GM18517 (cell line): ENCODE measurements at regions not wholly inside any gene's neighbourhood (a gene's known extent, or its start where the extent isn't known, plus 50 kb on each side); places are given as distances from the start of the nearest gene placed in this dataset.
"Not testable (repeated sequence)": the region's sequence is repeated elsewhere in the genome, so short reads cannot be mapped to it uniquely, and the experiment has no call there.

Experiments
- ATAC-seq: cut with Tn5 transposase; IDR thresholded peaks from one replicate; pipeline ENCODE4 v1.9.1; 2021; ENCODE audit warnings: mild to moderate bottlenecking, moderate library complexity; ENCODE audit not compliant: unreplicated experiment

GRCh38 chr10:35888400-35888799 lies 246.3 kb upstream of the FZD8 start:
- no peak for ATAC-seq

- no peak for ATAC-seq
Observed at GRCh38 chr10:35887685-35888084, 245.6 kb upstream of the FZD8 start.

- ATAC-seq: no peak
Observed at GRCh38 chr10:35885076-35885475, 243.0 kb upstream of the FZD8 start.

GRCh38 chr10:35884657-35885071 lies 242.6 kb upstream of the FZD8 start:
- ATAC-seq: no peak

- no peak for ATAC-seq
Observed at GRCh38 chr10:35882422-35883150, 240.5 kb upstream of the FZD8 start.

GRCh38 chr10:35881320-35881719 lies 239.2 kb upstream of the FZD8 start:
- ATAC-seq: no peak

- no peak for ATAC-seq
Observed at GRCh38 chr10:35876248-35876647, 234.2 kb upstream of the FZD8 start.

GRCh38 chr10:35875016-35875676 lies 233.1 kb upstream of the FZD8 start:
- ATAC-seq: no peak

- ATAC-seq: no peak
Observed at GRCh38 chr10:35874311-35875015, 232.4 kb upstream of the FZD8 start.

GRCh38 chr10:35872671-35873070 lies 230.6 kb upstream of the FZD8 start:
- no peak for ATAC-seq

GRCh38 chr10:35870665-35871310 lies 228.7 kb upstream of the FZD8 start:
- ATAC-seq: no peak

- not testable (repeated sequence) for ATAC-seq
Observed at GRCh38 chr10:35858676-35859283, 216.7 kb upstream of the FZD8 start.

GRCh38 chr10:35857860-35858259 lies 215.8 kb upstream of the FZD8 start:
- no peak for ATAC-seq

GRCh38 chr10:35855155-35855947 lies 213.3 kb upstream of the FZD8 start:
- ATAC-seq: no peak

GRCh38 chr10:35854661-35855060 lies 212.6 kb upstream of the FZD8 start:
- ATAC-seq: no peak

- ATAC-seq: no peak
Observed at GRCh38 chr10:35852721-35853120, 210.6 kb upstream of the FZD8 start.

- no peak for ATAC-seq
Observed at GRCh38 chr10:35848412-35848811, 206.3 kb upstream of the FZD8 start.

GRCh38 chr10:35844686-35845085 lies 202.6 kb upstream of the FZD8 start:
- ATAC-seq: no peak

GRCh38 chr10:35843524-35844181 lies 201.6 kb upstream of the FZD8 start:
- ATAC-seq: no peak

GRCh38 chr10:35838054-35838453 lies 196.0 kb upstream of the FZD8 start:
- no peak for ATAC-seq
